OCI-LY7 (cell line): ENCODE measurements at regions not wholly inside any gene's neighbourhood (a gene's known extent, or its start where the extent isn't known, plus 50 kb on each side); places are given as distances from the start of the nearest gene placed in this dataset.

Experiments
- BruUV-seq: library from RNA; stranded (reverse); fragments of 400-500 nt; replicated peaks from 2 replicates; lab custom pipeline; 2021; lab: Mats Ljungman, UMichigan
- CTCF ChIA-PET: fragments of 300-600 bp; sonication (Branson Sonifier 250); formaldehyde crosslinking; loops from one replicate; lab custom pipeline; 2022; ENCODE audit warnings: antibody characterized with exemption; ENCODE audit not compliant: unreplicated experiment; lab: Charles Lee
- POLR2A ChIA-PET: fragments of 300-600 bp; sonication (Branson Sonifier 250); formaldehyde crosslinking; loops from one replicate; lab custom pipeline; 2022; ENCODE audit warnings: antibody characterized with exemption; lab: Charles Lee
- DNase-seq: peaks from one replicate; pipeline ENCODE4 v3.0.0-alpha.2; 2015; ENCODE audit warnings: low spot score
- H2AFZ ChIP-seq: fragments of 200-600 bp; sonication (generic), shearing (Covaris generic); 2 replicates; pipeline ENCODE4 v1.6.1; 2014; ENCODE audit warnings: mild to moderate bottlenecking, antibody characterized with exemption, low read length, moderate library complexity
- H3K27ac ChIP-seq: fragments of 200-600 bp; sonication (generic); 2 replicates; pipeline ENCODE4 v1.5.1; 2014; ENCODE audit warnings: mixed run types, low read depth, mild to moderate bottlenecking, moderate library complexity, low read length, inconsistent platforms; ENCODE audit not compliant: poor library complexity, severe bottlenecking
- H3K36me3 ChIP-seq: fragments of 200-600 bp; sonication (generic); 2 replicates; pipeline ENCODE4 v1.6.1; 2014; ENCODE audit warnings: mild to moderate bottlenecking, antibody characterized with exemption, low read length, moderate library complexity, mixed read lengths; ENCODE audit not compliant: insufficient read depth
- H3K4me1 ChIP-seq: fragments of 200-600 bp; sonication (generic); 2 replicates; pipeline ENCODE4 v1.5.1; 2014; ENCODE audit warnings: mild to moderate bottlenecking, low read length; ENCODE audit not compliant: insufficient read depth, poor library complexity, severe bottlenecking
- H3K4me2 ChIP-seq: fragments of 200-600 bp; sonication (generic); 2 replicates; pipeline ENCODE4 v1.6.1; 2014; ENCODE audit warnings: mild to moderate bottlenecking, low read length
- H3K4me3 ChIP-seq: fragments of 200-600 bp; sonication (generic); 2 replicates; pipeline ENCODE4 v1.5.1; 2014; ENCODE audit warnings: mild to moderate bottlenecking, low read depth, low read length; ENCODE audit not compliant: poor library complexity, severe bottlenecking
- H3K79me2 ChIP-seq: fragments of 200-600 bp; sonication (generic); 2 replicates; pipeline ENCODE4 v1.6.1; 2016; ENCODE audit warnings: low read depth, mild to moderate bottlenecking, low read length, moderate library complexity, mixed read lengths; ENCODE audit not compliant: insufficient read depth
- H3K9me2 ChIP-seq: fragments of 200-600 bp; sonication (generic); 2 replicates; pipeline ENCODE4 v1.6.1; 2016; ENCODE audit warnings: mild to moderate bottlenecking, low read length, mixed read lengths; ENCODE audit not compliant: insufficient read depth
- H3K9me3 ChIP-seq: fragments of 200-600 bp; sonication (generic); 2 replicates; pipeline ENCODE4 v1.6.1; 2014; ENCODE audit warnings: mild to moderate bottlenecking, mixed run types, low read length, mixed read lengths
- H4K20me1 ChIP-seq: fragments of 200-600 bp; sonication (generic); 2 replicates; pipeline ENCODE4 v1.6.1; 2014; ENCODE audit warnings: mild to moderate bottlenecking, antibody characterized with exemption, low read length, moderate library complexity, mixed read lengths; ENCODE audit not compliant: insufficient read depth
- EZH2phosphoT487 ChIP-seq: fragments of 200-600 bp; sonication (generic); IDR thresholded peaks from 2 replicates; pipeline ENCODE4 v1.6.1; 2018; ENCODE audit warnings: low read depth, borderline replicate concordance, mild to moderate bottlenecking, mixed run types, antibody characterized with exemption, low read length, moderate library complexity, mixed read lengths
- intact Hi-C: fragments of 100-400 bp; cut with micrococcal nuclease; formaldehyde crosslinking; loops from one replicate; pipeline ENCODE4 v1.10.0; 2022; ENCODE audit not compliant: unreplicated experiment
- TF ChIP-seq, protein P1 (sequence below): fragments of 200-600 bp; sonication (generic); conservative IDR thresholded peaks from 2 replicates; pipeline ENCODE4 v1.5.1; 2014; ENCODE audit warnings: mild to moderate bottlenecking, antibody characterized with exemption, low read length, moderate library complexity, mixed read lengths

DNA sequence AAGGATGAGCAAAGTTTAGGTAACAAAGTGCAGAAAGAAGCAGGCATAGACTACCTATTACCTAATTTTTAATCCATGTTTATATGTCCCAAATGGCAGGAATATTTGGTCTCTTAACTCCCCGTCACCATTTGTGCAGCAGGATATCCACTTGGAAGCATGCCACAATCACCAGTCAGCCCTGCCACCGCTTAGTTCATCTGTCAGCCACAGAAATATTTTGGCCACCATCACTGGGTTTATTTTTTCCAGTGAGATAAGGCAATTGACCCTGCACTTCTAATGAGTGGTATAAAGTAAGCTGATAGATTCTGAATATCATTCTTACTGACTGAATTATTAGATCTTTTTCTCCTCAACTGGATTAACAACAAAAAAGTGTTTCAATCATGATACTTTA, 152.9 kb upstream of the SOX2 start:
- no TSS peak for BruUV-seq
- no peak overlapping the region for H3K4me3 ChIP-seq

GRCh38 chr3:181555681-181556080, 156.0 kb upstream of the SOX2 start:
- H3K27ac ChIP-seq = no peak overlapping the region
- DNase-seq = no peak
- no peaks in the 10 kb centered on the region for H4K20me1 ChIP-seq
- H3K4me3 ChIP-seq = no peak overlapping the region
- intact Hi-C loops = no loop called here
- TF ChIP-seq, protein P1, sequence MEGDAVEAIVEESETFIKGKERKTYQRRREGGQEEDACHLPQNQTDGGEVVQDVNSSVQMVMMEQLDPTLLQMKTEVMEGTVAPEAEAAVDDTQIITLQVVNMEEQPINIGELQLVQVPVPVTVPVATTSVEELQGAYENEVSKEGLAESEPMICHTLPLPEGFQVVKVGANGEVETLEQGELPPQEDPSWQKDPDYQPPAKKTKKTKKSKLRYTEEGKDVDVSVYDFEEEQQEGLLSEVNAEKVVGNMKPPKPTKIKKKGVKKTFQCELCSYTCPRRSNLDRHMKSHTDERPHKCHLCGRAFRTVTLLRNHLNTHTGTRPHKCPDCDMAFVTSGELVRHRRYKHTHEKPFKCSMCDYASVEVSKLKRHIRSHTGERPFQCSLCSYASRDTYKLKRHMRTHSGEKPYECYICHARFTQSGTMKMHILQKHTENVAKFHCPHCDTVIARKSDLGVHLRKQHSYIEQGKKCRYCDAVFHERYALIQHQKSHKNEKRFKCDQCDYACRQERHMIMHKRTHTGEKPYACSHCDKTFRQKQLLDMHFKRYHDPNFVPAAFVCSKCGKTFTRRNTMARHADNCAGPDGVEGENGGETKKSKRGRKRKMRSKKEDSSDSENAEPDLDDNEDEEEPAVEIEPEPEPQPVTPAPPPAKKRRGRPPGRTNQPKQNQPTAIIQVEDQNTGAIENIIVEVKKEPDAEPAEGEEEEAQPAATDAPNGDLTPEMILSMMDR = no peak
- no peak for TF ChIP-seq EZH2phosphoT487
- H3K36me3 ChIP-seq = no peaks in the 10 kb centered on the region
- no peak overlapping the region for H3K4me2 ChIP-seq
- H3K79me2 ChIP-seq = no peaks in the 10 kb centered on the region
- ChIA-PET CTCF (no interaction called here), POLR2A (no interaction called here)
- no peak overlapping the region for H2AFZ ChIP-seq
- H3K9me3 ChIP-seq = no peaks in the 10 kb centered on the region
- no peaks in the 10 kb centered on the region for H3K4me1 ChIP-seq
- no peaks in the 10 kb centered on the region for H3K9me2 ChIP-seq
- no TSS peak for BruUV-seq

More for the DNA sequence above, 152.9 kb upstream of the SOX2 start:
- no peaks in the 10 kb centered on the region for H3K9me3 ChIP-seq
- DNase-seq = no peak
- no peaks in the 10 kb centered on the region for H3K79me2 ChIP-seq
- H4K20me1 ChIP-seq = no peaks in the 10 kb centered on the region
- intact Hi-C loops = no loop called here
- no peak overlapping the region for H2AFZ ChIP-seq
- CTCF ChIA-PET = no interaction called here
- H3K27ac ChIP-seq = no peak overlapping the region
- no peak overlapping the region for H3K4me2 ChIP-seq
- POLR2A ChIA-PET = no interaction called here
- no peaks in the 10 kb centered on the region for H3K36me3 ChIP-seq
- H3K4me1 ChIP-seq = no peaks in the 10 kb centered on the region
- TF ChIP-seq, protein P1 = no peak
- no peak for TF ChIP-seq EZH2phosphoT487
- H3K9me2 ChIP-seq = no peaks in the 10 kb centered on the region

- BruUV-seq = no TSS peak
Measured at GRCh38 chr3:181554233-181554765, 157.4 kb upstream of the SOX2 start.

More at GRCh38 chr3:181554233-181554765, 157.4 kb upstream of the SOX2 start:
- Histone ChIP-seq H3K9me2 (no peaks in the 10 kb centered on the region), H3K4me2 (no peak overlapping the region), H3K79me2 (no peaks in the 10 kb centered on the region), H3K27ac (no peak overlapping the region), H2AFZ (no peak overlapping the region), H3K4me1 (no peaks in the 10 kb centered on the region), H3K9me3 (no peaks in the 10 kb centered on the region), H3K4me3 (no peak overlapping the region), H3K36me3 (no peaks in the 10 kb centered on the region), H4K20me1 (no peaks in the 10 kb centered on the region)
- intact Hi-C loops = no loop called here
- DNase-seq = no peak
- CTCF ChIA-PET = no interaction called here
- POLR2A ChIA-PET = no interaction called here
- TF ChIP-seq, protein P1 = no peak
